GM21576 (cell line): ENCODE measurements at regions not wholly inside any gene's neighbourhood (a gene's known extent, or its start where the extent isn't known, plus 50 kb on each side); places are given as distances from the start of the nearest gene placed in this dataset.

Experiments
- ATAC-seq: cut with Tn5 transposase; IDR thresholded peaks from one replicate; pipeline ENCODE4 v1.9.1; 2021; ENCODE audit warnings: mild to moderate bottlenecking, moderate library complexity; ENCODE audit not compliant: unreplicated experiment

DNA sequence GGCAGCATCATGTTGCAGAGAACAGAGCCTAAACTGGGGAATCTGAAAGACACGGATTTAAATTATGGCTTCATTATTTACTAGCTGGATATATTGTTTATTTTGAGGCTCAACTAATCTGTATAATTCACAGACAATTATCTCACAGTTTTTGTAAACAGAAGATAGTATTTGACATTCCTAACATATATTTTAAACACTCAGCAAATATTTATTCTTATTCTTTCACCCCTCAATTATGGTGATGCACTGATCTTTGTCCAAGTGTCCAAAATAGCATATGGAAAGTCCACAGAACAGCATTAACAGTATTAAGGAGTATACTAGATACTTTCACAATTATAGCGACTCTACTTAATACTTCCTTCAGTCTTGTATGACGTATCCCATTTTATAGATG lies 257.0 kb downstream of the ADGRG6 start:
- no peak for ATAC-seq

DNA sequence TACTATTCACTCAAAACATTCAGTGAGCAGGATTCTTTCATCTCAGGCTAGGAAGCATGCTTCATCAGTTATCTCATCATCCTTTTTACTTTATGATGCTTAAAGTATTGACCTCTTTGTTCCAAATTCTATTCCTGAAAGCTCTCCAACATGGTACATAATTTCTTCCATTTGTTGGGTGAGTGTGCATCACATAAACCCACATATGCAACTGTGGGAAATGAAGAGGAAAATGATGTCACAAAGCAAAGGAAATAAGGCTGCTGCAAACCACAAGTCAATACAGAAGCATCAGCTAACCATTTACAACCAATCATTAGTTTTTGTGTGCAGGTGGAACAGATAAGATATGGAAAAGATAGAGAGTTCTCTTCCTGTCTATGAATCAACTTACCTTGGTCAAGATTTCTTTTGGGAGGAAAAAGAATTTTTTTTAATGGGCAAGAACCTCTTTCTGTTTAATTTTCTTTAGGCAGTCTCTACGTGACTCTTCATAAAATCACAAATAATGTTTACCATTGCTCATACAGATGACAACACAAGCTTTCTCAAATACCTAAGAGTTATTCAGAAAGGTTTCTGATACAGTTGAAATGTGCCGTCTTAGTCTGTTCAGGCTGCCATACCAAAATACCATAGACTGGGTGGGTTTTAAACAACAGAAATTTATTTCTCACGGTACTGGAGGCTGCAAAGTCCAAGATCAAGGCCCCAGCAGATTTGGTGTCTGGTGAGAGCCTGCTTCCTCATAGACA lies 259.9 kb downstream of the ADGRG6 start:
- no peak for ATAC-seq

DNA sequence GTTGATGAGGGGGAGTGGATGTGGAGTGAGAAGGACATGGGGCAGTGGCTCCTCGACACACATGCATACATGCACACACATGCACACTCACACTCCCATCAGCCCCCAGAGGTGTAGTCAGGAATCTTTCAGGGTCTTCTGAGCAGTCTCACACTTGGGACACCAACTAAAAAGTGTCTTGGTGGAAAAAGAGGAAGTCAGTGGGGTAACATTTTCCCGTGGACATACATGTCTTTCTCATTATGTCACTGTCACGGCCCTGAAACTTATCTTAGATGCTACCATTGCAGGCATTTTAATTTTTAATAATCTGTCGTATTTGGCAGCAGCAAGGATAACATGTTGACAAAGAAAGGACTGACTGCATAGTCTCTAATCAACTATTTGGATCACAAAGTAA lies 261.1 kb downstream of the ADGRG6 start:
- ATAC-seq = no peak

DNA sequence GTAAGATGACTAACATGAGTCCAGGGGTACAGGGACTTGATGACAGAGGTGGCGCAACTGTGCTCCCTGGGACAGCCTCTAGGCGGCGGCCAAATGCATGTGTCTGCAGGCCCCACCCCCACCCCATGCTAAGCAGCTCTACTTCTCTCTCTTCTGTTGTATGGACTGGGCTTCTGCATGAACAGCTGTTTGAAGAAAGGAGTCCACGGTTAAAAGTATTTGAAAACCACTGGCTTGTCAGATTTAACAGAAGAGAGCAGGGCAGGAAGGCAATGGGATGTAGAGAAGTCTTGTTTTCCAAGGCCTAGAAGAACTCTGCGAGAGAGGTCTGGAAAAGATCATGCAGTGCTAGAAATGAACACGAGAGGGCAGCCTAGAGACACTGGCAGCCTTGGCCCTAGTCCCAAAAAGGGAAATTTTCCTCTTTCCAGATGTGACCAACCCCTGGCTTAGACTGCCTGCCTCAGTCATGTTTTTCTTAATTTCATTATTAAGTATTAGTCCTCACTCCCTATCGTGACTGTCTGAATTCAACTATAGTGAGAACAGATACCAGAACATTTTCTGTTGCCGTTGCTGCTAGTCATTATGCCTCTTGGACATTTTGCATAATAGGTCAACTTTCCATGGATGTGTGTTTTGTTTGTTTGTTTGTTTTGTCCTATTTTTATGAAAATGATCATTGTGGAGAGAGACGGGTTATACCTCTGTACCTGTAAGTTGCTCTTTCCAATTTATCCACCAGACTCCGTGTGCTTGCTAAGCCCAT lies 265.0 kb downstream of the ADGRG6 start:
- ATAC-seq = peak; percentile 65

DNA sequence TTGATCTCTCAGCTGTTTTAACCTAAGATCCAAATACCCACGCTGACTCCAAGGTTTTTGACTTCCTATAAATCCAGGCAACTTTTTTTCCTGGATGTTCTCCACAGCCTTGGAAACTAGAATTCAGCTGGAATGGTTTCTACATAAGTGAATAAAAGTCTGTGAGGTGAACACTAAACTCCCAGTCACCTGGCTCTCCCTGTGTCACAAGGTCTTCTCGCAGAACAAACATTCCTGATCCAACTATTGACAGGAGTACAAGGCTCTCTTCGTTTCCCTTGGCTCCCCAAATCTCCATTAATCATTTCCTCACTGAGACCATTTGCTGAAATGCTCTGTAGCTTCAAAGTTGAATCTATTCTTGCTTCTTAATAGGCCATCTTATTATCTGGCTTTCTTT lies 265.7 kb downstream of the ADGRG6 start:
- no peak for ATAC-seq

DNA sequence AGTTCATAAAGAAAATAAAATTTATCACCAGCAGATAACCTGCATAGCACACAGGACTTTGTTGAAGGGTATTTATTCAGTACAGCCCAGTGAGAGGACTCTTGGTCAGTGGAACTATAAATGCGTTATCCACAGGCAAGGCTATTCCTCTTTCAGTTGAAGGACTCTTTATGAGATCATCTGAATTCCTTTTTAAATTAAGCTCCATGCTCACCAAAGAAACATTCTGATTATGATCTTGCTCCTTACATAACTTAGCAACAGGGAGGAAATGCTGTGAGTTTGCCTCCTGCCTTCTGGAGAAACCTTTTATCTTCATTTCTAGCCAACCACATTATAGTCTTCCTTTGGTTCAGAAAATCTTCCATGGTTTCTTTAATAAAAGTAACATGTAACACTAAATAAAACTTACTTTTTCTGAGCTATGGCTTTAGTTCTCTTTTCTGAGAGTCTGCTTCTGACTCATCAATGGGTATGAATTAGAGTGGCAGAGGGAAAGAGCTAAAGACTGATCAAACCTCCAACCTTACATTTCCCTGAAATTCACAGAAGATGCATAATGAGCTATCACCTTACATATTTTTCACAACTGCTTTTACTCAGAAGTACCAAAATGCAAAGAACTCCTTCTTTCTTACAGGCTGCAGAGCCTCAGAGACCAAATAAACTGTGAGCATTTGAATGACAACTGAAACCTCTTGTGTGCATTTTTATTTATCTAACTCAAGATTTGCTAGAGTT lies 267.2 kb downstream of the ADGRG6 start:
- ATAC-seq = no peak

DNA sequence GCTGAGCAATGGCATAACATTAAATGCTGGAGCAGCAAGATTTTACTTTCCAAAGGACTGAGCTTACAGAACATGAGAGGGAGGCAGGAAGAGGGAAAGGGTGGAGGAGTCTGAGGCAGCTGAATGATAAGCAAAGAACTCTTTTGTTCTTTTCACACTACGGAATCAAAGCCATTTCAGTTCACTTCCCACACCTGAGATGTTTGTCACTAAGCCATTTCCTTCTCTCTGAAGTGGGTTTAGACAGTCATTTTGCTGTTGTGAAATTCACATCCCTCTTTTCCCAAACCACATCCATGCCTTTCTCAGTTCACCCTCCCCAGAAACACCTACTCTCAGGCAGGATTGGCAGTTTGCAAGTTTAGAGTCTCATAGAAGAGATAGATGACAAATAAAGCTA lies 267.9 kb downstream of the ADGRG6 start:
- no peak for ATAC-seq

DNA sequence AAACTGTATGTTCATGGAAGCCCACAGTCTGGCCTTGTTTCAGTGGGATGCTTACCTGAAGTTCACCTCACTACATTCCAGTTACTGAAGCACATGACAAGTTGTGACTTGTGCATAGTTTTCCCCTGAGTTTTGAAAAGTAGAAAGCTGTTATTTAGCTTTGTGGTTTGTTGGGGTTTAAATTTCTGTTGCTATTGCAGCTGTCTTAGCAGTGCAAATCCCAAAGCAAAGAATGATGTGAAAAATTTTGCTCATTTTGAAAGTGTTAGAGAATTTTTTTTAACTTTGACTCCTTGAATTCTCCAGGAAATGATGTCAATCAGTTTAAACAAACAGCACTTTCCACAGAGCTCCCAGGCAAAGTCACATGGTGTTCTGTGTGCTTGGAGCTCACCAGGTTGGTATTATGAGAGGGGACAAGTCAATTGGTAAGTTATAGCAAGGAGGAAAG lies 268.4 kb downstream of the ADGRG6 start:
- ATAC-seq = no peak

DNA sequence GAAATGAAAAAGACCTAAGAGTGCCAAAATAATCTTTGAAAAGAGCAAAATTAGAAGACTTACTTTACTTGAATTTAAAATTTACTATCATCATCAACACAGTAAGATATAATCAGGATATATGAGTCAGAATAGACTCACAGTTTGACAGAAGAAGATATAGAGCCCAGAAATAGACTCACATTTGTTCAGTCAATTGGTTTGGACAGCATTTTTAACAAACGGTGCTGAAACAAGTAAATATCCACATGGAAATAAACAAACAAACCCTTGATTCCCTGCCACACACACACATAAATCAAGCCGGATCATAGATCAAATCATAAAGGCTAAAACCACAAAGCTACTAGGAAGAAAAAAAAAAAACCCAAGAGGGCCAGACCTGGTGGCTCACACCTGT lies 291.1 kb downstream of the ADGRG6 start:
- ATAC-seq = no peak

DNA sequence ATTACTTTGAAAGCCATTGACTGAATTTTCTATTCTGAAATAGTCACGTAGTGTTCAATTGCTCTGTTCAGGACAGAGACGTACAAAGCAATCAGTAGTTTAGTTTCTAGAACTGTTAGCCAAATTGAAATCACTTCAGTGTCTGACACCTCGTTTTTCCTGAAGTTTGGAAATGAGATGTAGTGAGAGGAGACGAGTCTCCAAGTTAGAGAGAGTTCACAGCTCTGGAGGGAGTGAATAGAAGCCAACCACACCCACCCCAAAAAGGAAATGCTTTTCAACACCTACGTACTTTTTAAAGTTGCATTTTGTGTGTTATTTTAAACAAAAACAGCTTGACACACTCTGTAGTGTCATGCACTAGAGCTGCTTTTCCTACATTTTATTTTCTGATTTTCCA lies 296.0 kb downstream of the ADGRG6 start:
- ATAC-seq = no peak

DNA sequence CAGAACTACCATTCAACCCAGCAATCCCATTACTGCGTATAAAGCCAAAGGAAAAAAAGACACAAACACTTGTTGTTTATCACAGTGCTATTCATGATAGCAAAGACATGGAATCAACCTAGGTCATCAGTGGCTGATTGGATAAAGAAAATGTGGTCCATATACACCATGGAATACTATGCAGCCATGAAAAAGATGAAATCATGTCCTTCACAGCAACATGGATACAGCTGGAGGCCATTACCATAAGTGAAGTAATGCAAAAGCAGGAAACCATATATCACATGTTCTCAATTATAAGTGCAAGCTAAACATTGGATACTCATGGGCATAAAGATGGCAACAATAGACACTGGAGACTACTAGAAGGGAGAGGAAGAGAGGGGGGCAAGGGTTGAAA lies 299.6 kb downstream of the ADGRG6 start:
- ATAC-seq = no peak

DNA sequence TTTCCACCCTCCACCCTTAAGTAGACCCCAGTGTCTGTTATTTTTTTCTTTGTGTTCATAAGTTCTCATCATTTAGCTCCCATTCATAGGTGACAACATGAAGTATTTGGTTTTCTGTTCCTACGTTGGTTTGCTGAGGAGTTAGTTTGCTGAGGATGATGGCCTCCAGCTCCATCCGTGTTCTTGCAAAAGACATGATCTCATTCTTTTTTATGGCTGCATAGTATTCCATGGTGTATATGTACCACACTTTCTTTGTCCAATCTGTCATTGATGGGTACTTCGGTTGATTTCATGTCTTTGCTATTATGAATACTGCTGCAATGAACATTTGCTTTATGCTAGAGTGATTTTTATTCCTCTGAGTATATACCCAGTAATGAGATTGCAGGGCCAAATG lies 301.2 kb downstream of the ADGRG6 start:
- no peak for ATAC-seq

DNA sequence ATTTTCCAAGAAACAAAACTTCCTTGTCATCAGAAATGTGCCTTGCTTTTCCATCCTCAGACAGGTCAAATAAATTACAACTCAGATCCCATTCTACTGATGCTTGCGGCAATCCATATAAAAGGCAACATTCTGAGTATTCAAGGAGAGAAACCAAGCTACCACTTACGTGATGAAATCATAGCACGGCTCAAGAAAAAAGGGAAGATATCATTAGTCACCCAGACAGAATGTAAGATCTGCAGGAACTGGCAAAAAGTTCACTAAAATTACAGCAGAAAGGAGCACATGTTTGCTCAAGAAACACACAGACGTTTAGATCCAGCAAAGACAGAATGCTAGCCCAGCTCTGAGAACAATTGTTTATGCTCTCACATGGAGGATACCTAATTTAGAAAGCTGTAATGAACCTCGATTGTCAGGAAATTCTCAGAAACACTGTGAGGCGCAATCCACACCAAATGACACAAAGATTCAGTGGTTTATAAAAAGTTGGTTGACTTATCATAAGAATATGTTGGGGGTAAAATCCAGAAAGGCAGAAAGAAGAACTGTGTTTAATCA lies 304.2 kb downstream of the ADGRG6 start:
- ATAC-seq = no peak

DNA sequence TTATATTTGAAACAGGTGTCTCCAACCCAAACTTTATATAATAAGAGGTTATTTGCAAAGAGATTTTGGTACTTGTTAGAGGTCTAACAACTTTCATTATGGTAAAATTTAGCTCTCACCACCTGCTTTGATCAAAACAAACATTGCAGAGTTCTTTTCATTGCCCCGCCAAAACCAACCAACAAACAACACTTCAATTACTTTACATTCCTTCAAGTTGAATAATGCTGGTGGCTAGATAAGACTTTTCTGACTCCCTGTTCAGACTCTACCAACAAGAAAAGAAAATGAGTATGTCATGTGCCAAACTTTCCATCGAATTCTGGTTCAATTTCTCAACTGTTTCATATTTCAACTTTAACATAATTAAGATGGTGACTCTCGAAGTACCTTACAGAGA lies 311.1 kb downstream of the ADGRG6 start:
- ATAC-seq = no peak

DNA sequence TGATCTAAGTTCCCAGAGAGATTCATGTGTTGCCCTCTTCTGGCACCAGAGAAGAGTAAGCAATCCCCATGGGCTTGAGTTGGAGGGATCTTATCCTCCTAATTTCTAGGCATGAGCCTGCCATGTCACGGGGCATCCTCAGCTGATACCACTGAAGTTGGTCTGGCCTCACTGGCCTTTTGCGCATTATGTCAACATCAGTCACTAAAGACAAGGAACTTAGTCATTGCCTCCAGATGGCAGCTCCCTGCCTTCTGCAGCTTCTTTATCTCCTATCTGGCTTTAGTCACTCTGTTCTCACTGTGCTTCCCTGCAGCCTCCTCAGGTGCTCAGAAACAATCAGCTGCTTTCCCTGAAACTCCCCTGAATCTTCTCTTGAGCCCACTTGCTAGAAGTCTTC lies 312.2 kb downstream of the ADGRG6 start:
- no peak for ATAC-seq

DNA sequence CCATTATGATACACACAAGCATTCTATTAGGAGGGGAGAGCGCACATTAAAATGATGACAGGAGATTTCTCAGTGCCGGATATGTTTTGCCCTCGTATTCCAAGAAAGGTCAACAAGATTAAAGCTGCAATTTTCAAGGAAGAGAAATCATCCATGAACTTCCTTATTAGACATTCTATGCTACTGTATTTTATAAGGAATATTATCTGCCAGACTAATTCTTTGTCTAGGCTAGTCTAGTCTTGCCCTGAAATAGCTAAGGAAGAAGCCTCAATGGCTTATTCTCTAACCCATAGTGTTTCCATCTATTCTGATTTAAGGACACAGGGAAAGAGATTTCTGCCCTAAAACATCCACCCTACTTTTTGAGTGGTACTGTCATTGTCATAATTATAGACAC lies 315.4 kb downstream of the ADGRG6 start:
- no peak for ATAC-seq

DNA sequence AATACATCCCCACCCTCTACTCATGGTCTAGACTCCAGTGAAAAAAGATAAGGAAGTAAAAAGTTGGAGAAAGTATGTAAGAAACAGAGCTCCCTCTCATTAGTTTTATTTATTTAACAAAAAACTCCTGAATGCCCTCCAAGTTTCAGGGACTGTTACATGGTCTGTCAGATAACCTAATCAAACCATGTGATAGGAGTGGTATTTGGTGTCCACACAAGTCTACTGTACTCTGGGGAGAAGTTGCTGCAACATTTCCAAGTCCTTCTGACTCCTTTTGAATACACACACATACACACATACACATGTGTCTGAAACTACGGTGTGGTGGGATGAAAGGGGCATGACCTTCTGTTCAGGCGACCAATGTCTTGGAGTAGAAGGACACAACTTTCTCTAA lies 320.0 kb downstream of the ADGRG6 start:
- no peak for ATAC-seq

DNA sequence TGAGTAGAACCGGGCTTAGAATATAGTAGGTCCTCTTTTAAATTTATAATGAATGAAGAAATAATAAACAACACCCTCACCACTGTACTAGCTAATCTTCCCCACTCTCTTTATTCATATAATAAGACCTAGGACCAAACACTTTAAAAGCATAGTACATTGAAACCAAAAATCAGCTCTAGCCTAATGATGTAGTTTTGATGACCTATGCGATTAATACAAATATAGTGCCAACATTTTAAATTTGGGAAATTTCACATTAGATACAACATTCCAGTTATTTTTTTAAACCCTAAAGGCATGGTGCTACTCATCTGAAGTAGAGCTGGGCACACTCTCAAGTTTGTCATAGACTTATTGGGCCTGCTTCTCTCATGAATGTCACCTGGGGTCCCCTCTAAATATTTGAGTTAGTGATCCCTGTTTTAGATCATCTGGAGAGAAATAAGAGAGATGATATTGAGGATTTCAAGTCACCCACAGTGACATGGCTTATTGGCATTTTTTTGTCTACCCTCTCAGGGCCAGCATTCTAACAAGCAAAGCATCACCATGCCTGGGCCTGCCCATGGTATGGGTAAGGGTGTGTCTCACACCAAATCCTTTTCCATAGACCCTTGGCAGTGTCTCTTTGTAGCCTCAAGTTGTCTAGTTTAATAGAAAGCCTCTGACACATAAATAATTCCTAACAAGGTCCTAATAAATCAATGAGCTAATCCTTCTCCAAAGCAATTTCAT lies 319.8 kb downstream of the HIVEP2 start:
- ATAC-seq = no peak

DNA sequence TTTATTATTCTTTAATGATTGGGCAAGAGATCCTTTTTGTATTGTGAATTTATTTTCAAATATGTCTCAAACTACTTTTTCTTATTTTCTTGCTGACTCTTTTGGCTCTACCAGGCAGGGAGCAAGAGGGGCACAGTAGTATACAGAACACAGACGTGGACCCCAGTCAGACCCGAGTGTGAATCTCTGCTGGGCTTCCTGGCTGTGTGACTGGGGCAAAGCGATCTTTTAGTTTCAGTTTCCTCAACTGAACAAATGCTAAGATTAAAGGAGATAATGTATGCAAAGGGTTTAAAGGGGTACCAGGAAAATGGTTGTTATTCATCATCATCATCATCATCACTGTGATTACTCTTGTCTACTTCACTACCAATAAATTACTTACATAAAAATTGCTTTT lies 317.5 kb downstream of the HIVEP2 start:
- ATAC-seq = no peak

DNA sequence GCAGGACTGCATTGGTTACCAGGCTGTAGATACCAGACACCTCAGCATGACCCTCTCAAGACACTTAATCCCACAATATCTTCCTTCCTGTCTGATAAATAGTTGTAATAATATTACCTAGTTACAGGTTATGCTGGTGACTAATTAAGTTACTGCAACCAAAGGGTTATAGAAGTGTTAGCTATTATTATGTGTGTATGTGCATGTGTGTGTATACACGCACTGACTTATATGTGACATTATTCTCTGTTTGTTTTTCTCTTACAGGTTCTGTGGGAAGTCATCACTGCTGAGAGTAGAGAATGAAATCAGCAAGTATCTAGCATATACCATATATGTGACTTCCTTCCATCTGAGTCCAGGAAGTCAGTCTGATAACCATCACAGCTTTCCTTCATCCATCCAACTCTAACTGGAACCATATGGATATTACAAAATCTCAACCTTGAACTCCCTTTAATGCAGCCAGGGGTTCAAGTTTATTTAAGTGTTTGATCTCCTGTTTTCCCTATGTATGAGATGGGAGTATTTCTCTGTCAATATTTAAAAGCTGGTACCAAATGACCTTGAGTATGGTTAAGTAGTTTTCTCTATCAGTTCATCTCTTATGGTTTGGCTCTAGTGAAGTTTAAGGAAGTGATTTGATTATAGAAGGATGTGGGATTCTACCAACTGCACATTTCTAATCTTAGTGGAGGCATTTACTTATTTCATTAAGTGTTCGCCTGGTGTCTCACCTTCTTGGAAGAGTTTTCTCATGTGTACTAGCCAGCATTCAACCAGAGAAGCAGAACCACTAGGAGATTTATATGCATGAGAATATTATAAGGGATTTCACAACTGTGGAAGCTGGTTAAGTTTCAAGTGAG lies 313.2 kb downstream of the HIVEP2 start:
- no peak for ATAC-seq
